Thyroid gland (tissue), 4 donors: ENCODE measurements at regions not wholly inside any gene's neighbourhood (a gene's known extent, or its start where the extent isn't known, plus 50 kb on each side); places are given as distances from the start of the nearest gene placed in this dataset.

Source experiments
- DNase-seq, 2 donors: peaks; one replicate each; pipeline ENCODE4 v3.0.0-alpha.2; 2019
- H3K27ac ChIP-seq, 3 donors: fragments of 200-600 bp; sonication (generic); 1 replicate in 2 of 3; 2 replicates in 1 of 3; pipeline ENCODE4 v1.5.1; 2016 to 2019; ENCODE audit warnings: mild to moderate bottlenecking in 1 of 3, moderate library complexity in 1 of 3
- H3K27me3 ChIP-seq: fragments of 200-600 bp; sonication (generic); one replicate; pipeline ENCODE4 v1.5.1; 2019
- H3K36me3 ChIP-seq, 2 donors: fragments of 200-600 bp; sonication (generic); one replicate each; pipeline ENCODE4 v1.5.1; 2016 to 2019
- H3K4me1 ChIP-seq, 2 donors: fragments of 200-600 bp; sonication (generic); one replicate each; pipeline ENCODE4 v1.5.1; 2017 to 2019
- H3K4me3 ChIP-seq, 3 donors: fragments of 200-600 bp; sonication (generic); replicated peaks in 1 of 3; 1 replicate in 2 of 3; 2 replicates in 1 of 3; pipeline ENCODE4 v1.5.1; 2016; ENCODE audit warnings: mild to moderate bottlenecking in 1 of 3
- H3K9me3 ChIP-seq: fragments of 200-600 bp; sonication (generic); one replicate; pipeline ENCODE4 v1.5.1; 2017
- POLR2A ChIP-seq, 2 donors: fragments of 450-650 bp; IDR thresholded peaks; one replicate each; pipeline ENCODE4 v1.6.1; 2017; ENCODE audit warnings: antibody characterized with exemption in 2 of 2, mild to moderate bottlenecking in 2 of 2, moderate library complexity in 1 of 2
- WGBS, 2 donors: methylation state at CpG; one replicate each; pipeline ENCODE4 v1.1.5; 2017; 5-methylcytosine and 5-hydroxymethylcytosine counted together
- intact Hi-C: fragments of 100-400 bp; cut with DNase I; formaldehyde crosslinking; loops from one replicate; pipeline ENCODE4 v1.15.1; 2023
- TF ChIP-seq, protein P1 (sequence below), 6 experiments: fragments of 200-600 bp in 3 of 6; fragments of 450-650 bp in 3 of 6; sonication (generic) in 3 of 6; IDR thresholded peaks; one replicate each; pipeline ENCODE4 v1.5.1; 2016 to 2019; ENCODE audit warnings: antibody characterized with exemption in 6 of 6, mild to moderate bottlenecking in 2 of 6, inconsistent platforms in 1 of 6, moderate library complexity in 1 of 6

DNA sequence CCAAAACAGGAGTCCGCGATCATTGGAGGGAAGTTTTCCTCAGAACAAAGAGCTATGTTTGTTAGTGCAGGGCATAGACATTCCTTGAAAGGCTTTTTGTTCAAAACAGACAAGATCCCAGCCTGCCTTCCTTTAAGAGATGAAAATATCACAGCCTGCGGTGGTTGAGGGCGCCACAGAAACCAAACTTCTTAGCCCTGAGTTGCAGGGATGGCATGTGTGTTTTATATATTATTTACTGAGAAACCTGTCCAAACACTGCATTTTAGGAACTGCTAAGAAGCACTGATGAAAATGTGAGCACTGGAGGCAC is 57.5 kb upstream of the TMEM178A start:
- intact Hi-C loops: no loop called here
- no peak for TF ChIP-seq POLR2A (IDR thresholded peaks at IDR 0.05)
- TF ChIP-seq, protein P1, sequence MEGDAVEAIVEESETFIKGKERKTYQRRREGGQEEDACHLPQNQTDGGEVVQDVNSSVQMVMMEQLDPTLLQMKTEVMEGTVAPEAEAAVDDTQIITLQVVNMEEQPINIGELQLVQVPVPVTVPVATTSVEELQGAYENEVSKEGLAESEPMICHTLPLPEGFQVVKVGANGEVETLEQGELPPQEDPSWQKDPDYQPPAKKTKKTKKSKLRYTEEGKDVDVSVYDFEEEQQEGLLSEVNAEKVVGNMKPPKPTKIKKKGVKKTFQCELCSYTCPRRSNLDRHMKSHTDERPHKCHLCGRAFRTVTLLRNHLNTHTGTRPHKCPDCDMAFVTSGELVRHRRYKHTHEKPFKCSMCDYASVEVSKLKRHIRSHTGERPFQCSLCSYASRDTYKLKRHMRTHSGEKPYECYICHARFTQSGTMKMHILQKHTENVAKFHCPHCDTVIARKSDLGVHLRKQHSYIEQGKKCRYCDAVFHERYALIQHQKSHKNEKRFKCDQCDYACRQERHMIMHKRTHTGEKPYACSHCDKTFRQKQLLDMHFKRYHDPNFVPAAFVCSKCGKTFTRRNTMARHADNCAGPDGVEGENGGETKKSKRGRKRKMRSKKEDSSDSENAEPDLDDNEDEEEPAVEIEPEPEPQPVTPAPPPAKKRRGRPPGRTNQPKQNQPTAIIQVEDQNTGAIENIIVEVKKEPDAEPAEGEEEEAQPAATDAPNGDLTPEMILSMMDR (IDR thresholded peaks at IDR 0.05): no peak
- H3K27ac ChIP-seq: no peak overlapping the region
- WGBS, 2 donors: 96 to 98% methylated on average over 4 of the region's 4 CpGs
- no peak for DNase-seq
- H3K9me3 ChIP-seq: no peaks in the 10 kb centered on the region
- no peaks in the 10 kb centered on the region for H3K4me1 ChIP-seq
- H3K36me3 ChIP-seq: no peaks in the 10 kb centered on the region
- H3K27me3 ChIP-seq: no peaks in the 10 kb centered on the region
- H3K4me3 ChIP-seq: no peak overlapping the region

- Histone ChIP-seq H3K36me3 (no peaks in the 10 kb centered on the region), H3K27ac (no peak overlapping the region), H3K27me3 (no peaks in the 10 kb centered on the region), H3K9me3 (no peaks in the 10 kb centered on the region), H3K4me3 (no peak overlapping the region), H3K4me1 (no peaks in the 10 kb centered on the region)
- 71 to 74% methylated on average over 6 of the region's 6 CpGs for WGBS, 2 donors
- TF ChIP-seq, protein P1 (IDR thresholded peaks at IDR 0.05): no peak
- no peak for TF ChIP-seq POLR2A (IDR thresholded peaks at IDR 0.05)
- intact Hi-C loops: no loop called here
- DNase-seq: no peak
Observed at GRCh38 chr2:39608686-39609441, 56.9 kb upstream of the TMEM178A start.

DNA sequence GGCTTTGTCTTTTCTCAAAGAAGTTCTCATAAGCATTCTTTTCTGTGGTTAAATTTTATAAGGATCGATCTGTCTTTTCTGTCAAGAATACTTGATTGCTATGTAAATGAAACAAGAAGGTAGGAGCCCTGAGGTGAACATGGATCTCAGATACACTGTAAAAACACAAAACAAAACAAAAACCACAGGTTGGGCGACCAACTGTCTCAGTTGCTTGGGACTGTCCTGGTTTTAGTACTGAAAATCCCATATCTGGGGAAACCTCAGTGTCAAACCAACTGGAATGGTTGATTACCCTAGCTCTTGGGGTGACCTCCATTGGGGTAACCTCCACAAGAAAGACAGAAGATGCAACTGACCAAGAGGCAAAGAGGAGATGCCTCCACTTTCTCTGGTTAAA is 55.8 kb upstream of the TMEM178A start:
- no peak for DNase-seq
- Histone ChIP-seq H3K27me3 (no peaks in the 10 kb centered on the region), H3K27ac (no peak overlapping the region), H3K4me1 (no peaks in the 10 kb centered on the region), H3K9me3 (no peaks in the 10 kb centered on the region), H3K36me3 (no peaks in the 10 kb centered on the region), H3K4me3 (no peak overlapping the region)
- WGBS, 2 donors: 59 to 62% methylated on average over 2 of the region's 2 CpGs
- intact Hi-C loops: no loop called here
- no peak for TF ChIP-seq POLR2A (IDR thresholded peaks at IDR 0.05)
- TF ChIP-seq, protein P1 (IDR thresholded peaks at IDR 0.05): no peak

GRCh38 chr2:39615675-39616074 is 50.0 kb upstream of the TMEM178A start:
- no peaks in the 10 kb centered on the region for H3K36me3 ChIP-seq
- peaks cover 0 to 8% of the 10 kb centered on the region in 2 donors for H3K4me1 ChIP-seq
- no peaks in the 10 kb centered on the region for H3K27me3 ChIP-seq
- WGBS, 2 donors: 0 to 47% methylated on average over 1 of the region's 1 CpG
- no peak for TF ChIP-seq POLR2A (IDR thresholded peaks at IDR 0.05)
- TF ChIP-seq, protein P1 (IDR thresholded peaks at IDR 0.05): no peak
- H3K27ac ChIP-seq: no peak overlapping the region
- intact Hi-C loops: no loop called here
- no peak overlapping the region for H3K4me3 ChIP-seq
- no peak for DNase-seq
- no peaks in the 10 kb centered on the region for H3K9me3 ChIP-seq
